K562 (cell line): ENCODE measurements at regions not wholly inside any gene's neighbourhood (a gene's known extent, or its start where the extent isn't known, plus 50 kb on each side); places are given as distances from the start of the nearest gene placed in this dataset.

ENCODE experiments used
- ATAC-seq: fragments of 200-7000 bp; cut with Tn5 transposase; 3 replicates; pipeline ENCODE4 v1.9.1; 2020; ENCODE audit warnings: moderate library complexity
- BruUV-seq: library from RNA; stranded (reverse); fragments of 400-500 nt; replicated peaks from 2 replicates; lab custom pipeline; 2021; lab: Mats Ljungman, UMichigan
- CTCF ChIA-PET: fragments of 300-600 bp; formaldehyde crosslinking; extraction: SDS; loops from one replicate; lab custom pipeline; 2021; ENCODE audit warnings: low intra/inter-chr PET ratio; lab: Yijun Ruan, JAX
- POLR2A ChIA-PET: fragments of 300-600, 350-650 bp; sonication (Branson Sonifier 250); formaldehyde crosslinking; extraction: SDS; loops from one replicate; lab custom pipeline; 2021; ENCODE audit warnings: antibody characterized with exemption, inconsistent platforms; lab: Yijun Ruan, JAX
- DNase-seq, 4 experiments: peaks; one replicate each; pipeline versions ENCODE4 v3.0.0 to v3.0.0-alpha.2; 2011 to 2018; ENCODE audit warnings: low spot score in 3 of 4, mixed read lengths in 3 of 4; ENCODE audit errors: extremely low read depth in 1 of 4
- FAIRE-seq: peaks from 2 replicates; lab custom pipeline; 2011; peaks lifted over from hg19 to GRCh38; lab: Jason Lieb, UNC
- H2AFZ ChIP-seq: 2 replicates; pipeline ENCODE4 v1.6.0; 2011; ENCODE audit warnings: low read depth, low read length, control low read depth, inconsistent platforms
- H3K27ac ChIP-seq: fragments of 200-600 bp; 3 replicates; pipeline ENCODE4 v1.8.0; 2011; ENCODE audit warnings: low read depth, mild to moderate bottlenecking, control low read depth, inconsistent platforms, low read length, moderate library complexity, mixed read lengths; ENCODE audit errors: extremely low read depth
- H3K27me3 ChIP-seq, 2 experiments: fragments of 300-600 bp in 1 of 2; 2 replicates in 1 of 2; 3 replicates in 1 of 2; pipeline versions ENCODE4 v1.6.0 to v1.8.0; 2011; ENCODE audit warnings: inconsistent platforms in 2 of 2, low read length in 2 of 2, mild to moderate bottlenecking in 1 of 2, mixed read lengths in 1 of 2, moderate library complexity in 1 of 2; ENCODE audit not compliant: control insufficient read depth in 2 of 2, insufficient read depth in 2 of 2
- H3K36me3 ChIP-seq: fragments of 300-600 bp; 3 replicates; pipeline ENCODE4 v1.8.0; 2011; ENCODE audit warnings: mild to moderate bottlenecking, low read length, inconsistent platforms; ENCODE audit not compliant: control insufficient read depth, insufficient read depth
- H3K4me1 ChIP-seq, 2 experiments: fragments of 200-600 bp in 1 of 2; replicated peaks in 1 of 2; 2 replicates in 1 of 2; 3 replicates in 1 of 2; pipeline versions ENCODE4 v1.5.1 to v1.8.0; 2011; ENCODE audit warnings: inconsistent platforms in 2 of 2, low read length in 2 of 2, mild to moderate bottlenecking in 1 of 2, mixed read lengths in 1 of 2, moderate library complexity in 1 of 2; ENCODE audit not compliant: control insufficient read depth in 2 of 2, insufficient read depth in 2 of 2
- H3K4me2 ChIP-seq: 2 replicates; pipeline ENCODE4 v1.6.1; 2011; ENCODE audit warnings: low read length, control low read depth, inconsistent platforms, mixed read lengths; ENCODE audit not compliant: insufficient read depth
- H3K4me3 ChIP-seq: fragments of 200-600 bp; sonication (generic), shearing (Covaris generic); 2 replicates; pipeline ENCODE4 v1.5.1; 2016; ENCODE audit warnings: control low read depth, inconsistent platforms
- H3K79me2 ChIP-seq: fragments of 200-600 bp; 3 replicates; pipeline ENCODE4 v1.8.0; 2011; ENCODE audit warnings: low read length, inconsistent platforms; ENCODE audit not compliant: control insufficient read depth, insufficient read depth
- H3K9ac ChIP-seq, 2 experiments: 2 replicates each; pipeline versions ENCODE4 v1.6.0 to v1.6.1; 2011; ENCODE audit warnings: low read depth in 2 of 2, low read length in 2 of 2, control low read depth in 1 of 2, inconsistent platforms in 1 of 2, mild to moderate bottlenecking in 1 of 2, mixed read lengths in 1 of 2; ENCODE audit not compliant: insufficient read depth in 1 of 2
- H3K9me1 ChIP-seq: one replicate; pipeline ENCODE4 v1.6.0; 2011; ENCODE audit warnings: inconsistent platforms, mild to moderate bottlenecking, low read length, moderate library complexity; ENCODE audit not compliant: control insufficient read depth, insufficient read depth
- H3K9me3 ChIP-seq: replicated peaks from 2 replicates; pipeline ENCODE4 v1.5.1; 2011; ENCODE audit warnings: low read depth, low read length, inconsistent platforms; ENCODE audit not compliant: control insufficient read depth, insufficient read depth
- H4K20me1 ChIP-seq: replicated peaks from 2 replicates; pipeline ENCODE4 v1.6.1; 2011; ENCODE audit warnings: low read length, inconsistent platforms, mixed read lengths; ENCODE audit not compliant: control insufficient read depth, insufficient read depth
- BRD9 ChIP-seq: fragments of 450-650 bp; IDR thresholded peaks from 2 replicates; pipeline ENCODE4 v1.6.1; 2018; ENCODE audit warnings: low read depth; ENCODE audit not compliant: partially characterized antibody
- CBFA2T2 ChIP-seq: fragments of 450-650 bp; conservative IDR thresholded peaks from 2 replicates; pipeline ENCODE4 v1.6.1; 2017; ENCODE audit warnings: mild to moderate bottlenecking
- GTF2B ChIP-seq: IDR thresholded peaks from 2 replicates; pipeline ENCODE4 v1.6.1; 2011; ENCODE audit not compliant: insufficient read length; ENCODE audit errors: extremely low read depth
- HSF4 ChIP-seq: fragments of 250-450 bp; sonication (Bioruptor Pico); IDR thresholded peaks from 2 replicates; pipeline ENCODE4 v2.1.2; 2022; ENCODE audit warnings: mild to moderate bottlenecking, moderate library complexity, borderline replicate concordance
- KAT7 ChIP-seq: sonication (generic); formaldehyde crosslinking; IDR thresholded peaks from 2 replicates; pipeline ENCODE4 v1.8.0; 2022; ENCODE audit warnings: missing genetic modification reagents, mild to moderate bottlenecking, borderline replicate concordance
- NBN ChIP-seq: fragments of 450-650 bp; IDR thresholded peaks from 2 replicates; pipeline ENCODE4 v1.6.1; 2016; ENCODE audit warnings: low read depth, mild to moderate bottlenecking
- NFIC ChIP-seq: fragments of 450-650 bp; IDR thresholded peaks from 2 replicates; pipeline ENCODE4 v1.6.1; 2017; ENCODE audit warnings: mild to moderate bottlenecking, inconsistent platforms
- NUFIP1 ChIP-seq: fragments of 450-650 bp; IDR thresholded peaks from 2 replicates; pipeline ENCODE4 v1.6.1; 2018; ENCODE audit not compliant: partially characterized antibody
- SUPT5H ChIP-seq: fragments of 450-650 bp; IDR thresholded peaks from 2 replicates; pipeline ENCODE4 v1.6.1; 2016
- TARDBP ChIP-seq: fragments of 450-650 bp; IDR thresholded peaks from 2 replicates; pipeline ENCODE4 v1.6.1; 2016
- TRIM24 ChIP-seq, 2 experiments: fragments of 450-650 bp; IDR thresholded peaks; 2 replicates each; pipeline ENCODE4 v1.6.1; 2016
- ZNF780A ChIP-seq: fragments of 250-450 bp; sonication (Bioruptor Pico); IDR thresholded peaks from 2 replicates; pipeline ENCODE4 v1.5.0; 2021; ENCODE audit warnings: mild to moderate bottlenecking
- WGBS: fragments of 100-300 bp; shearing (Covaris generic); methylation state at CpG from one replicate; pipeline ENCODE4 v1.1.6; 2016; ENCODE audit warnings: low coverage, mixed read lengths; ENCODE audit not compliant: insufficient coverage; ENCODE audit errors: missing lambda C conversion rate; 5-methylcytosine and 5-hydroxymethylcytosine counted together
- in situ Hi-C: fragments of 300-500 bp; cut with MboI; formaldehyde crosslinking; loops from 4 replicates; pipeline ENCODE4 v1.15.0; 2018; ENCODE audit warnings: inconsistent platforms, mixed read lengths
- intact Hi-C: fragments of 100-400 bp; cut with micrococcal nuclease; formaldehyde crosslinking; loops from 2 replicates; pipeline ENCODE4 v1.14.2; 2022

GRCh38 chr2:175677880-175678279 lies 324.2 kb downstream of the LNPK start:
- in situ Hi-C loops = no loop called here
- CTCF ChIA-PET = no interaction called here
- no peak for FAIRE-seq

More at GRCh38 chr2:175677880-175678279, 324.2 kb downstream of the LNPK start:
- no peak overlapping the region for H2AFZ ChIP-seq
- no peaks in the 10 kb centered on the region for H3K36me3 ChIP-seq
- POLR2A ChIA-PET = interaction anchor here (1.2 kb wide), 1 partner anchor 12 kb away, joined by 3 read pairs; no protein-coding TSS in a partner anchor
- H3K9me3 ChIP-seq = no peaks in the 10 kb centered on the region
- H3K9ac ChIP-seq = no peak overlapping the region
- 0% methylated on average over 2 of the region's 2 CpGs for WGBS
- no peak for ATAC-seq
- H3K4me1 ChIP-seq = no peaks in the 10 kb centered on the region
- no peaks in the 10 kb centered on the region for H4K20me1 ChIP-seq
- no peak for DNase-seq
- intact Hi-C loops = no loop called here
- H3K79me2 ChIP-seq = no peaks in the 10 kb centered on the region
- H3K27me3 ChIP-seq = no peaks in the 10 kb centered on the region; a peak in 1 of 5 replicates
- BruUV-seq = no TSS peak
- H3K27ac ChIP-seq = no peak overlapping the region
- no peak overlapping the region for H3K4me2 ChIP-seq
- no peaks in the 10 kb centered on the region for H3K9me1 ChIP-seq
- no peak for TF ChIP-seq TARDBP
- TF ChIP-seq NUFIP1 = no peak
- no peak for TF ChIP-seq ZNF780A (CRISPR knock-in tag)
- no peak for TF ChIP-seq NFIC
- no peak for TF ChIP-seq GTF2B
- no peak for TF ChIP-seq BRD9
- no peak for TF ChIP-seq SUPT5H
- TF ChIP-seq NBN = no peak
- no peak for TF ChIP-seq CBFA2T2
- no peak for TF ChIP-seq TRIM24 (IDR thresholded peaks at IDR 0.05)
- TF ChIP-seq HSF4 = no peak
- TF ChIP-seq KAT7 (CRISPR knock-in tag) = no peak
- H3K4me3 ChIP-seq = no peak overlapping the region
